HUES48 (cell line): ENCODE measurements at regions not wholly inside any gene's neighbourhood (a gene's known extent, or its start where the extent isn't known, plus 50 kb on each side); places are given as distances from the start of the nearest gene placed in this dataset.
"Not testable (repeated sequence)": the region's sequence is repeated elsewhere in the genome, so short reads cannot be mapped to it uniquely, and the experiment has no call there.

Experiments used
- H3K27ac ChIP-seq: one replicate; pipeline ENCODE4 v1.7.0; 2013; ENCODE audit warnings: low read depth, low read length, inconsistent platforms
- H3K27me3 ChIP-seq: 2 replicates; pipeline ENCODE4 v1.6.1; 2013; ENCODE audit warnings: mild to moderate bottlenecking, low read length; ENCODE audit not compliant: control insufficient read depth, insufficient read depth
- H3K36me3 ChIP-seq: 2 replicates; pipeline ENCODE4 v1.6.1; 2013; ENCODE audit warnings: low read length; ENCODE audit not compliant: control insufficient read depth, insufficient read depth
- H3K4me1 ChIP-seq: 2 replicates; pipeline ENCODE4 v1.6.1; 2013; ENCODE audit warnings: mild to moderate bottlenecking, low read length; ENCODE audit not compliant: control insufficient read depth, insufficient read depth
- H3K4me3 ChIP-seq: 2 replicates; pipeline ENCODE4 v1.5.1; 2013; ENCODE audit warnings: mild to moderate bottlenecking, low read depth, low read length
- H3K9ac ChIP-seq: 2 replicates; pipeline ENCODE4 v1.6.1; 2013; ENCODE audit warnings: mild to moderate bottlenecking, low read depth, low read length, moderate library complexity
- H3K9me3 ChIP-seq: 2 replicates; pipeline ENCODE4 v1.6.1; 2013; ENCODE audit warnings: low read length; ENCODE audit not compliant: control insufficient read depth, insufficient read depth

DNA sequence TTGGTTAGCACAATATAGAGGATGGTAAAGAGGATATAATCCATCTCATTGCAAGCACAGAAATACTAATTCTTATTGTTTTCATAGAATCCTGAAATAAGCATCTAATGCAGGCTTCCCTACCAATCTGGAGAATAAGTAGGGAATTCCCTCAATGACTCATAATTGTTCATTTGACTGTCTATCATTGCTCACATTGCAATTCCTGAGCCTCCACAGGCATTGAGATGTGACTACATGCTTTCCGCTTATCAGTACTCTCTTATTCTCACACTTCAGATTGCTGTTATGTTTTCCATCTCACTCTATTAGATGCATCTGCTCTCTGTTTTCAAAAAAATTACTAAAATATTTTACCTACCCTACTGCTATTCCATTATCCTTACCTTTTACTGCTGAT is 216.2 kb upstream of the PRSS16 start:
- H3K27ac ChIP-seq: no peak overlapping the region
- no peak overlapping the region for H3K9ac ChIP-seq
- no peaks in the 10 kb centered on the region for H3K27me3 ChIP-seq
- no peaks in the 10 kb centered on the region for H3K36me3 ChIP-seq
- H3K9me3 ChIP-seq: no peaks in the 10 kb centered on the region
- H3K4me3 ChIP-seq: no peak overlapping the region
- no peaks in the 10 kb centered on the region for H3K4me1 ChIP-seq

DNA sequence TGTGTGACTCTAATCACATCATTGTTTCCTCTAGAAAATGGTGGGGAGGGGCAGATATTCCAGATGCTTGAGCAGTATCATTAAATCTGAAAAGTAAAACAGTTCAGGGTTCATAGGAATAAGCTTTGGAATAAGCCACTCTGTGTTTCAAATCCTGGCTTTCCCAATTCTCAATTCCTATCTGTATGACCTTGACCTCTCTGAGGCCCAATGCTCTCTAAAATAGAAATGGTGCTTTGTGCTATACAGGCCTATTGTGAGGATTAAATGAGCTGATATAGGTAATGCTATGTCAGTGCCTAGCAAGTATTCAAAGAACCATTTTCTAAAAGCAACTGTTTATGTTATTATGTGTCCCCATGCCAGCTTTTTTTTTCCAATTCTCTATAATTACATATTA is 209.0 kb upstream of the PRSS16 start:
- Histone ChIP-seq H3K4me3 (no peak overlapping the region), H3K36me3 (no peaks in the 10 kb centered on the region), H3K27ac (no peak overlapping the region), H3K4me1 (no peaks in the 10 kb centered on the region), H3K9ac (no peak overlapping the region), H3K9me3 (no peaks in the 10 kb centered on the region), H3K27me3 (no peaks in the 10 kb centered on the region)

DNA sequence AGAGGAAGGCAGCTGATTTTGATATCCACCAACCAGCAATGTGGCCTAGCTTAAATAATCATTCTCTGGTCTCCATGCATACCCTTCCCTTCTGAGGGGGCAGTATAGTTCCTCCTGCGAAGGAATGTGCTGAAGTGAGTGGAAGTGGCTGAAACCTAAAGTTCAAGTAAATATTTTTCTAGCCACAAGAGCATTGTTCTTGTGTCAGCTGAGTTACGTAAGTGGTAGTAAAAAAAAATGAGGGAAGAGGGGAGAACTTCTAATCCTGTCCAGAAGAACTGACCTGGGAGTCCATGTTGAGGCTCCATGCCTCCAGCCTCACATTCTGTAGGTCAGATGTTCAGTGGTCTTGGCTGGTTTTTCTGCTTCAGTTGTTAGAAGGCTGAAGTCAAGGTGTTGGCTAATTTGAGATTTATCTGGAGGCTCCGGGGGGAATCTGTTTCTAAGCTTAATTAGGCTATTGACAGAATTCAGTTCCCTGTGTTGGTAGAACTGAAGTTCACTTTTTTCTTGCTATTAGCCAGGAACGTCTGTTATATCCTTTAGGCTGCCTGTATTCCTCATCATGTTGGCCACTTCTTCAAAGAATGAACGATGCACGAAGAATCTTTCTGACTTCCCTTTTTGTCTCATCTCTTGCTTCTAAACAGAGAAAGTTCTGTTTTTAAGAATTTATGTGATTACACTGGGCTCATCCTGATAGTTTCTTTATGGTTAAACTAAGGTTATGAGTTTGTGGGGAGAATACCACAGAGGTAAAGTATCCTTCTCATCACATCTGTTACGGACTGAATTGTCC is 207.1 kb upstream of the PRSS16 start:
- Histone ChIP-seq H3K9me3 (no peaks in the 10 kb centered on the region), H3K9ac (no peak overlapping the region)

DNA sequence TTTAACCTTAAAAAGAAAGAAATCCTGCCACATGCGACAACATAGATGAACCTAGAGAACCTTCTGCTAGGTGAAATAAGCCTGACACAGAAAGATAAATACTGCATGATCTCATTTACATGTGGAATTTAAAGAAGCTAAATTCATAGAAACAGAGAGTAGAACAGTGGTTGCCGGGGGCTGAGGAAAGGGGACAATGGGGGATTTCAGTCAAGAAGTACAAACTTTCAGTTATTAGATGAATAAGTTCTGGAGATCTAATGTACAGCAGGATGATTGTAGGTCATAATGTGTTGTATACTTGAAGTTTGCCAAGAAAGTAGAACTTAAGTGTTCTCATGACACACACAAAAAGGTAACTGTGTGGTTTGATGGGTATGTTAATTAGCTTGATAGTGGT is 204.3 kb upstream of the PRSS16 start:
- H3K27me3 ChIP-seq: no peaks in the 10 kb centered on the region
- H3K9me3 ChIP-seq: no peaks in the 10 kb centered on the region
- H3K4me1 ChIP-seq: no peaks in the 10 kb centered on the region
- H3K36me3 ChIP-seq: no peaks in the 10 kb centered on the region
- H3K4me3 ChIP-seq: no peak overlapping the region
- no peak overlapping the region for H3K9ac ChIP-seq
- no peak overlapping the region for H3K27ac ChIP-seq

More for the DNA sequence above, 207.1 kb upstream of the PRSS16 start:
- Histone ChIP-seq H3K27me3 (no peaks in the 10 kb centered on the region), H3K4me3 (no peak overlapping the region), H3K36me3 (no peaks in the 10 kb centered on the region), H3K27ac (no peak overlapping the region), H3K4me1 (no peaks in the 10 kb centered on the region)

DNA sequence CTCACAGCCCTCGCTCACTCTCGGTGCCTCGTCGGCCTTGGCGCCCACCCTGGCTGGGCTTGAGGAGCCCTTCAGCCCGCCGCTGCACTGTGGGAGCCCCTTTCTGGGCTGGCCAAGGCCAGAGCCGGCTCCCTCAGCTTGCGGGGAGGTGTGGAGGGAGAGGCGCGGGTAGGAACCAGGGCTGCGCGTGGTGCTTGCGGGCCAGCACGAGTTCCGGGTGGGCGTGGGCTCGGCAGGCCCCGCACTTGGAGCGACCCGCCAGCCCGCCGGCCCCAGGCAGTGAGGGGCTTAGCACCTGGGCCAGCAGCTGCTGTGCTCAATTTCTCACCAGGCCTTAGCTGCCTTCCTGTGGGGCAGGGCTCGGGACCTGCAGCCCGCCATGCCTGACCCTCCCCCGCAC is 202.4 kb upstream of the PRSS16 start:
- not testable (repeated sequence) for H3K4me1 ChIP-seq, H3K27me3 ChIP-seq, H3K27ac ChIP-seq, H3K36me3 ChIP-seq, H3K9me3 ChIP-seq, H3K4me3 ChIP-seq, H3K9ac ChIP-seq

DNA sequence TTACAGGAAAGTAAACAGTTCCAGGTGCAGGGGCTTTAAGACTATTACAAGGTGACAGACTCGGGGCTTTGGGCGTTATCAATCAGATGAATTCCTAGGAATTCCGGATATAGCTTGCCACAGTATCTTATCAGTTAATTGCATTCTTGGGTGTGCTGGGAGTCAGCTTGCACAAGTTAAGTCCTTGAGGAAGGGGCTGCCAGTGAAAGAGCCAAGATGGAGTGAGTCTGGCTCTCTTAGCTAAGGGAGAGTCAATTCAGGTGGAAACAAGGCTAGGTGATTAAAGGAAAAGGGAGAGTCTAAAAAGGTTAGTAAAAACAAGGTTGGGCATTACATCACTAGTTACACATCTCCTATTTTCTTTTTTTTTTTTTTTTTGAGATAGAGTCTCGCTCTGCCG is 199.8 kb upstream of the PRSS16 start:
- not testable (repeated sequence) for H3K27ac ChIP-seq, H3K9ac ChIP-seq, H3K27me3 ChIP-seq, H3K36me3 ChIP-seq, H3K9me3 ChIP-seq, H3K4me3 ChIP-seq, H3K4me1 ChIP-seq

DNA sequence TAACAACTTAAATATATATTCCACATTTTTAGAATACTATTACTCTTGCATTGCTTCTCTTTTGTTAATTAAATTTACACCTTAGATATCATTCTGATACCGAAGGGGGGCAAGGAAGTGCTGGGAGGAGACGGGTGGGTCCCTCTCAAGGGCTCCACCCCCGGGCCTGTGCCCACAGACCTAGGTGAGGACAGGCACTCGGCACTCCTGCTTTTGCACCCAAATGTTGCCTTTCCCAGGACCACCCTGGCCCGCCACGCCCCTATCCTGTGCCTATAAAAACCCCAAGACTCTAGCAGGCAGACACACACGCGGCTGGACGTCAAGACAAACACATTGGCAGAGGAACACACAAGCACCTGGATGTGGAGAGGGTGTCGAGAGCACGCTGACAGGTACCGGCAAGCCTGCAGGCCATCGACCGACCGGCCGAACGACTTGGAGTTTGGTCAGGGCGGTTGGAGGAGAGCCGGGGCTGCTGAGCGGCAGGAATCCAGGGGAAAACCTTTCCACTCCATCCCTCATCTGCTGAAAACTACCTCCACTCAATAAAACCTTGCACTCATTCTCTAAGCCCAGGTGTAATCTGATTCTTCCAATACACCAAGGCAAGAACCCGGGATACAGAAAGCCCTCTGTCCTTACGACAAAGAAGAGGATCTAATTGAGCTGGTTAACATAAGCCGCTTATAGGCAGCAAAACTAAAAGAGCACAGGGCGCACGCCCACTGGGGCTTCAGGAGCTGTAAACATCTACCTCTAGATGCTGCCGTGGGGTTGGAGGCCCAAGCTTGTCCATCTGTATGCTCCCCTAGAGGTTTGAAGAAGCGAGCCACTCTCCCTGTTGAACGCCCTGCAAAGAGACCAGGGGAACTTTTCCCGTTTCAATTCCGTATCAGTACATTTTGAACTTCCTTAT is 197.4 kb upstream of the PRSS16 start:
- no peaks in the 10 kb centered on the region for H3K27me3 ChIP-seq
- H3K4me3 ChIP-seq: no peak overlapping the region
- no peaks in the 10 kb centered on the region for H3K4me1 ChIP-seq
- no peak overlapping the region for H3K9ac ChIP-seq
- H3K36me3 ChIP-seq: no peaks in the 10 kb centered on the region
- H3K9me3 ChIP-seq: no peaks in the 10 kb centered on the region
- no peak overlapping the region for H3K27ac ChIP-seq

DNA sequence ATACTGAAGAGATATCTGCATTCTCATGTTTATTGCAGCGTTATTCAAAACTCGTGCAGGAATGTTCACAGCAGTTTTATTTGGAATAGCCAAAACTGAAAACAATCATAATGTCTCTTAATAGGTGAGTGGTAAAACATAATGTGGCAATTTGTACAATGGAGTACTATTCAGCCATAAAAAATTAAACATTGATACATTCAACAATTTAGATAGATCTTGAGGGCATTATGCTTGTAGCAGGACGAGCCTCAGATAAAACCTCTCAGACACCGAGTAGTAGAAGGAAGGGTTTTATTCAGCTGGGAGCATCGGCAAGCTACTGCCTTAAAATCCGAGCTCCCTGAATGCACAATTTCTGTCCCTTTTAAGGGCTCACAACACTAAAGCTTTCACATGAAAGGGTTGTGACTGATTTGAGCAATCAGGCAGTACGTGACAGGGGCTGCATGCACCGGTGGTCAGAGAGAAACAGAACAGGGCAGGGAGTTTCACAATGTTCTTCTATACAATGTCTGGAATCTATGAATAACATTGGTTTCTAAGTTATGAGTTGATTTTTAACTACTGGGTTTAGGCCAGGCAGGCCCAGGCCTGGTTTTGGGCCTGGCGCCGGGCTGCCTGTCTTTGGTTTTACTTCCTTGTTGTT is 195.3 kb upstream of the PRSS16 start:
- H3K9me3 ChIP-seq, H3K4me1 ChIP-seq, H3K27ac ChIP-seq, H3K4me3 ChIP-seq, H3K9ac ChIP-seq, H3K36me3 ChIP-seq, H3K27me3 ChIP-seq: not testable (repeated sequence)

DNA sequence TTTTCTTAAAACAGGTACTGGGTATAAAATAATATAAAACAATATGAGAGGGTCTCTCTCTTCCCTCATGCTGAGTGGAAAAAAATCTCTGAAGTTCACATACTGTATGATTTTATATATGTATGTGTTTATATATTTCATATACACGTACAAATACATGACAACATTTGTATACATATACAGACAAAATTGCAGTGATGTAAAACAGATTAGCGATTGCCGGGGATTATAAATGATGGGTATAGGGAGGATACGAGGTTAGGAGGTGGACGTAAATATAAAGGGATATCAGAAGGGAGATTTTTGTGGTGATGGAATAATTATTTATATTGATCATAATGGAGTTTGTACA is 194.8 kb upstream of the PRSS16 start:
- Histone ChIP-seq H3K36me3 (no peaks in the 10 kb centered on the region), H3K27me3 (no peaks in the 10 kb centered on the region), H3K9me3 (no peaks in the 10 kb centered on the region), H3K4me3 (no peak overlapping the region), H3K9ac (no peak overlapping the region), H3K4me1 (no peaks in the 10 kb centered on the region), H3K27ac (no peak overlapping the region)

DNA sequence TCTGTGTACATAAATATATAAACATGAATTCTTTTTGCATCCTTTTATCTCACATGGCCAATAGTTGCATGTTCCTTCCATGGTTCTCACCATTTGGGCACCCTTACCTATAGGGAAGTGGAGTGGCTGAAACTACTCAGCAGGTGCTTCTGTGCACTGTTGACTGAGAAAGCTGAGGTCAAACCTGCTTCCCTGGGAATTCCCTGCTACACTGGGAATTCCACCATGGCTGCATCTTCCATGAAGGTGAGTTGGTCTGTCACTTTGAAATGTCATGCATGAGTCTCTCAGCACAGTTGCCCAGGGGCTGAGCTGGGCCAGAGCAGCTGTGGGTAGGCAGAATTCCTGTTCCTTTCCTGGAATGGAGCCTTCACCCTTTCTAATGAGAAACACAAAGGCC is 193.8 kb upstream of the PRSS16 start:
- Histone ChIP-seq H3K27me3 (no peaks in the 10 kb centered on the region), H3K27ac (no peak overlapping the region), H3K36me3 (no peaks in the 10 kb centered on the region), H3K4me3 (no peak overlapping the region), H3K9ac (no peak overlapping the region), H3K9me3 (no peaks in the 10 kb centered on the region), H3K4me1 (no peaks in the 10 kb centered on the region)

DNA sequence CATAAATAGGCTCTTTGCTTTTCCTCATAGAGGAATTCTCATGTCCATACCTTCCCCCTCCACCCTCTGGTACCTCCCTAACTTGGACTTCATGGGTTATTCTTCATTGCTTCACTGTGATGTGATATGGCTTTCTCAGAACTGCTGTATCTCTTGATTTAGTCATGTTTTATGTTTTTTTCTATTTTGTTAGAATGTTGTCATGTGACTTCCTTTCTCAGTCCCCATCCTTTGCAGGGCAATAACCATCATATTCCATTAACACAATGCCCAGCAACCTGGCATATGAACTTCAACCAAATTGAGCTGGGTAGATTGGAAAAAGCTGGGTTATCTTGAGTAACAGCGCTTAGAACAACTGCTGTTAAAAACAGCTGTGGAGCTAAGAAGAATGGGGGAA is 190.9 kb upstream of the PRSS16 start:
- Histone ChIP-seq H3K27me3 (no peaks in the 10 kb centered on the region), H3K36me3 (no peaks in the 10 kb centered on the region), H3K4me1 (peaks cover 4% of the 10 kb centered on the region; the same call in 1 of the 2 replicates), H3K9ac (no peak overlapping the region), H3K4me3 (no peak overlapping the region), H3K9me3 (no peaks in the 10 kb centered on the region), H3K27ac (no peak overlapping the region)
